Hematopoietic multipotent progenitor cell treated with erythropoietin and hydrocortisone succinate and interleukin-3 and kit ligand, for 6 days (in vitro differentiated cells): ENCODE measurements at regions not wholly inside any gene's neighbourhood (a gene's known extent, or its start where the extent isn't known, plus 50 kb on each side); places are given as distances from the start of the nearest gene placed in this dataset.
"Not testable (repeated sequence)": the region's sequence is repeated elsewhere in the genome, so short reads cannot be mapped to it uniquely, and the experiment has no call there.

Source experiments
- DNase-seq: peaks from one replicate; pipeline ENCODE4 v3.0.0-alpha.2; 2015

DNA sequence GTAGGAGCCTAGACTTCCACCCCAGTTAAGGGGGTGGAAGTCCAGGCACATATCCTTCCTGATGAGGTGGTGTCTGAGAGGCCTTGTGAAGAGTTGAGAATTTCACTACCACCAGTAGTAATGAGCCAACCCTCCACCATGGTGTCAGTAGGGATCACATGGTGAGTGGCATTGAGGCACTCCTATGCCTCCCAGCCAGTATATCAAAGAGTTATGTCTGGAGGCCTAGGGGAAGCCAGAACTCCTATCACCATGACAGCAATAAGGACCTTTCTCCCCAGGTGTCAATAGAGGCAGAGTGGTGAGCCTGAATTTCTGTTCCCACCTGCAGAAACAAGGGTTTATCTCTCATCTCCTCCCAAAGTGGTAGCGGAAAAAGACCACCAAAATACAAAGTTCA, 106.6 kb upstream of the ADTRP start:
- DNase-seq, result no peak

DNA sequence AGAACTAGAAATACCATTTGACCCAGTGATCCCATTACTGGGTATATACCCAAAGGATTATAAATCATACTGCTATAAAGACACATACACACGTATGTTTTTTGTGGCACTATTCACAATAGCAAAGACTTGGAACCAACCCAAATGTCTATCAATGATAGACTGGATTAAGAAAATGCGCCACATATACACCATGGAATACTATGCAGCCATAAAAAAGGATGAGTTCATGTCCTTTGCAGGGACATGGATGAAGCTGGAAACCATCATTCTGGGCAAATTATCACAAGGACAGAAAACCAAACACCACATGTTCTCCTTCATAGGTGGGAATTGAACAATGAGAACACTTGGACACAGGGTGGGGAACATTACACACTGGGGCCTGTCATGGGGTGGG, 104.9 kb upstream of the ADTRP start:
- DNase-seq, result not testable (repeated sequence)

DNA sequence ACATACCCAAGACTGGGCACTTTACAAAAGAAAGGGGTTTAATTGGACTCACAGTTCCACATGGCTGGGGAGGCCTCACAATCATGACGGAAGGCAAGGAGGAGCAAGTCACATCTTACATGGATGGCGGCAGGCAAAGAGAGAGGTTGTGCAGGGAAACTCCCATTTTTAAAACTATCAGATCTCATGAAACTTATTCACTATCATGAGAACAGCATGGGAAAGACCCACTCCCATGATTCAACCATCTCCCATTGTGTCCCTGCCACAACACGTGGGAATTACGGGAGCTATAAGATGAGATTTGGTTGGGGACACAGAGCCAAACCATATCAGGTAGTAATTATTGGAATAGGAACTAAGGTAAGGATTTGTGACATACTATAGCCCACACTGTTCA, 101.6 kb upstream of the ADTRP start:
- not testable (repeated sequence) for DNase-seq

DNA sequence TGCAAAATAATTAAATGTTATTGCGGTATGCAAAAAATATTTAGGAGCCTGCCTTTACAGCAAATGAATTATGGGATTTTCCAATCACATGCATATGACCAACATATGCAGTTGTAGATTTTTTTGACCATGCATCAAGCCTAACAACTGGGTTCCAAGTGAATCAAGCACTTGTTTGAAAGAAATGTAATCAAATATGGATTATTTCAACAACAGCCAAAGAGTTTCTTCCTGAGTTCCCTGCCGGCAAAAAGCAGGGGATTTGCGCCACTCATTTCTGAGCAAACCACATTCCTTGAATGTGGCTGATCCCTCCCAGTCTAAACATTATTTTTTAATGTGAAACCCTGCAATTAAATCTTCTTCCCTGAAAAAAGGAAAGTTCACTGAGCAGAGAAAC, 100.1 kb upstream of the ADTRP start:
- no peak for DNase-seq

DNA sequence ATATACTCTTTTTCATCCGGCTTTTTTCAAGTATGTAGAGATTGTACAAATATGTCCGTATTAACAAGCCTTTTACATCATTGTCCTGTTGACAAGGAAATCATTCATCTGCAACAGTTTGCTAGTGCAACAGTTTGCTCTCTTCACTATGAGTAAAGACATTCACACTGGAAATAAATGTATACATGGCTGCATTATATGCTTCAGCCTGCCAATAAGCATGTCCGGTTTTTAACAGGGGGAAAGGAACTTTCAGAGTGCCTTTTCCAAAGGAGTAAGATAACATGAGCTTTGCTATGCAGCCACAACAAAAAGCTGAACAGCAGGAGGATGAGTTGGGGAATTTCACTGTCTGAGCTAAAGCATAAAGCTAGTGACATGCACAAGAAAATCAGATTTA, 99.4 kb upstream of the ADTRP start:
- no peak for DNase-seq

DNA sequence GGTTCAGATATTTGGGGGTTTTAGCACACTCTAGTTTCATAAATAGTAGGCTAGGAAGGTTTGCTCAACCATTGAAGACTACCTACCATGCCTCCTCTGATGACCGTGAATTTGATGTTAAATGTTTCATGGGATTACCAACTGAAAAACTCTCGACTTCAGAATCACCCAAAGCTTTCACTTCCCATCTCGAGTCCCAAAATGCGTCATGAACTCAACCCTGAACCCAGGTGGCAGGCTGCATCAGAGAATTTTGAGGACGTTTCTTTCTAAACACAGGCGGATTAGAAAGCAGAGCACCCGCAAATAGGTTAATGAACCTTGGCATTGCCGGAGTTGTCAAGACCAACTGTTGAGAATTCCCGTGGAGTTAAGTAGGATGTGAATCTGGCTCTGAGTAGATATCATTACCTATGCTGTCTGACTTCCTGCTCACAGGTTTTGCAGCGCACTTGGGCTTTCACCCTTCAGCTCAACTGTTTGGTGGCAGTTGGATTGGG, 98.4 kb upstream of the ADTRP start:
- DNase-seq, result no peak

DNA sequence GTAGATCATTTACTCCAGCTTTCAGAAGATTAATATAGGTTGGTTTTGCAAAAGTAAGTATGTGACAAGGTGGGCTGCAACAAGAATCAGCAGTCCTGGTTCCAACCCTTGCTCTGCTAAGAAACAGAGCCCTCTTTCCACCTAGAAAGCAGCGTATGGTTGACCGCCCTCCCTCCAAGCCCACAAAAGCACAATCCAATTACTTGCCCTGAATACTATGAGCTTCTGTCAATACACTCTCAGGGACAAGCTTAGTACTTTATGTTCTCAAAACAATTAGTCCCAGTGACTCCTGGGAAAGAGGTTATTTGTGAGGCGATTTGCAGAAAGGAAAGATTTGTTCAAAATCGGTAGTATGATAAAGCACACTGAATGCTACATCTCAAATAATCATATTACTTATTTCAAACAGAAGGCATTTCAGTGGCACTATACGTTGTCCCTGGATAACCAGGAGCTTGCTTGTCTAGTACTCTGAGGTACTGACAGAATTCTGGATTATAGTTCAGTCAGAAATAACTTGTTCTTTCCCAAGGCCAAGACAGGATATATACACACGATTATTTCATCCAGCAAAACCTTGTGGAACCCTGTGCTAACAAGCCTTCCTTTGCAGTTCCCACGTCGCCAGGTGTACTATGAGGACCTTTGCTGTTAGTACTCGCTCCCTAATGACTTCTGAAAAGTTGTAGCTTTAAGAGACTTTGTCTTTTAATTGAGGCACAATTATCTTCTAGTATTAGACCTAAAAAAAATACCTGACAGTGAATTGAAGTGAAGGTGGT, 96.9 kb upstream of the ADTRP start:
- DNase-seq, result no peak

DNA sequence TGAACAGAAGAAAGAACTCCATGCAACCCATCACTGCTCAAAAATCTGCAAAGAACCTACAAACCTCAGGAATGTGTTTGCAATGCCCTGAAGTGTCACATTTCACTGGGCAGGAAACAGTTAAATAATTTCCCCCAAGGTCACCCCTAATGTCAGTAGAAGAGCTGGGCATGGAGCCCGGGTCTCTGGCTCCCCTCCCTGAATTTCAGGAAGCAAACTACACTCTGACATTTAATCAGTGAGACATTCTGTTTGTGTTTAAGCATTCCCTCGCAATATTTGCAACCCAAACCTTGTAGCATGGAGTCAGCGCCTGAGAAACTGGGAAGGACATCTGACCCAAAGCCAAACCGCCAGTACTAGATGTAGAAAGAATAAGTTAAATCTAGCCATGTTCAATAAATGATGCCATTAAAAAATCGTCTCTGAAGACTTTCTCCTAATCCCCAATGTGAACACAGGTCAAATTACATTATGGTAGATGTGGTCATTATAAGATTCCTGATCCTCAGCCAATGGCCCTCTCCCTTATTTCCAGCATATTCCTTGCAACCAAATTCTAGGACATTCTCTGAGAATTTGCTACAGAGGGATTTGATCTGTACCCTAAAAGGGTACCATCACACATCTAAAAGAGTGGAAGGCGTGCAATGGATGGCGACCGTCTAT, 91.2 kb upstream of the ADTRP start:
- DNase-seq, result no peak

DNA sequence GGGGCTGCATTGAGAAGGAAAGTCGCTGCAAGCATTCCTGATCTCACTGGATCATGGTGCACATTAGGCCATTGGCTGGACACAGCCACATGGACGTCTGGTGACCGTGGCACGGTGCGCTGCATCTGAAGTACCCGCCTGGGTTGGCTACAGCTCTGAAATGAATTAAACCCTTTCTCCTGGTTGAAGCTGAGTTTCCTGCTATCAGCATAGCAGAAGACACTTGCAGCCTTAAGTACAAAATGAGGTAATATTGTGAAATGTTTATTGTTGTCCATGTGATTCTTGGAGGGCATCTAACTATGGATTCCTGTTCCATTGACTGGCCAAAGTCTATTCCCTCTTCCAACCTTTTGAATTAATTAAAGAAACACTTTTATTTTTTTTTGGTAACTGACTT, 89.8 kb upstream of the ADTRP start:
- no peak for DNase-seq

DNA sequence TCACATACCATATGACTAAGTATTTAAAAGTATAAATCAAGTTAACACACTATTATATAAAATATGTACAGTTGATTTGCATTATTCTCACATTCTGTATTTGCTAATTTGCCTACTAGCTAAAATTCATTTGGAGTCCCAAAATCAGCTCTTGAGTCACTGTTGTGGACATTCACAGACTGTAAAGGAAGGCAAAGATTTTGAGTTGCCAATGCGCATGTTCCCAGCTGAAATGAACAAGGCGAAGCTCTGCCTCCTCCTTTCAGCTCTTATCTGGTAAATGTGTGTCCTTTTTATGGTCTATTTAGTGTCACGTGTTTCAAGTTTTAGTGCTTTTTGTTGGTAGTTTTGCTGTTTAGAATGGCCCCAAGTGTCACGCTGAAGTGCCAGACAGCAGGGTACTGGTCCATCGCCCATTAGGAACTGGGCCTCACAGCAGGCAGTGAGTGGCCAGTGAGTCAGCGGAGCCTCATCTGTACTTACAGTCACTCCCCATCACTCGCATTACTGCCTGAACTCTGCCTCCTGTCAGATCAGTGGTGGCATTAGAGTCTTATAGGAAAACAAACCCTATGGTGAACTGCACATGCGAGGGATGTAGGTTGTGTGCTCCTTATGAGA, 87.2 kb upstream of the ADTRP start:
- no peak for DNase-seq

DNA sequence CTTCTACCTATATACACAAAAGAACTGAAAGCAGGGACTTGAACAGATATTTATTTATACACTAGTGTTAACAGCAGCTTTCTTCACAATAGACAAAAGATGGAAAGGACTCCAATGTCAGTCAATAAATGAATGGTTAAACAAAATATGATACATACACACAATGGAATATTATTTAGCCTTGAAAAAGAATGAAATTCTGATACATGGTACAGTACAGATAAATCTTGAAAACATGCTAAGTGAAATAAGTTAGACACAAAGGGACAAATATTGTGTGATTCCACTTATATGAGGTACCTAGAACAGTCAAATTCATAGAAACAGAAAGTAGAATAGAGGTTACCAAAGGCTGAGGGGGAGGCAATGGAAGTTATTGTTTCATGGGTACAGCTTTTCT, 79.8 kb upstream of the ADTRP start:
- DNase-seq, result no peak

DNA sequence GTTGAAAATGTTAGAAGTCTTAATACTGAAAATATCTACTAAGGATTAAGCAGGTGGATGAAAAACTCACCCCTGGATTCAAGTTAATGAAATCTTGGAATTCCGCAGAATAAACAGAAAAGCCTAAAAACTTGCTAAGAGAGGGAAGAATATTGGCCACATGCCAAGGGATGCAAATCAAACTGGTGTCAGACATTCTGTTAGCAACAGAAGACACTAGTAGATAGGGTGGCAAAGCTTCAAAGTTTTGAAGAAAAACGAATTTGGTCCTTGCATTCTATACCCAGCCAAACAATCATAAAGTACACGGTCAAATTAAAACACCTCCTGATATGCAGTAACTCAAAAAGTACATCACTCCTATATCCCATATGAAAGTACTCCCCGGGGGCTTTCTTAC, 77.1 kb upstream of the ADTRP start:
- DNase-seq, result peak; percentile 3

DNA sequence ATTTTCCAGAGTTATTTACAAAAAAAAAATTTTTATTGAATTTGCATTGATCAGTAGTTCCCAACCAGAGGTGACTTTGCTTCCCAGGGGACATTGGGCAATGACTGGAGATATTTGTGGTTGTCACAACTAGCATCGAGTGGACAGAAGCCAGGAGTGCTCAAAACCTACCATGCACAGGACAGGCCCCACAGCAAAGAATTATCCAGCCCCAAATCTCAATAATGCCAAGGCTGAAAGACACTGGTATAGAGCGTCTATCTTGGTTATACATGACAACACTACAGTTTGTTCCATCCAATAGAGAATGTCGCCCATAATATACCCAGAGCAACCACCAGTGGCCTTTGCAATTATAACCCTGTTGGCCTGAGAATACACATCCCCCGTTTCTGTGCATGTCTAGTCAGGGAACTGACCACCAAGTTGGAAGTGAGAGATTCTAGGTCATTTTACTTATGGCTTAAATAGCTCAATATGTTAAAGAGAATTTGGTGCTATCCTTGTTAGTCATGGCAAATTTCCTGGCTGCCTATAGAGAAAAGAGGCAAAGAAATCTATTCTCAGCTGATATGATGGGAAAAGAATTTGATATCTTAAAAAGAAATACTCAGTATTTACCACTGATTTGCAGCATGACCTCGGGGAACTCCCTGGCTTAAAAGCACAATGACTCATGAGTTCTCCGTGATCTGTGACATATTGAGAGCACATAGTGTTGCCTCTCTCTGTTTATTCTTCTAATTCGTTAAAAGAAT, 76.0 kb upstream of the ADTRP start:
- DNase-seq, result no peak

DNA sequence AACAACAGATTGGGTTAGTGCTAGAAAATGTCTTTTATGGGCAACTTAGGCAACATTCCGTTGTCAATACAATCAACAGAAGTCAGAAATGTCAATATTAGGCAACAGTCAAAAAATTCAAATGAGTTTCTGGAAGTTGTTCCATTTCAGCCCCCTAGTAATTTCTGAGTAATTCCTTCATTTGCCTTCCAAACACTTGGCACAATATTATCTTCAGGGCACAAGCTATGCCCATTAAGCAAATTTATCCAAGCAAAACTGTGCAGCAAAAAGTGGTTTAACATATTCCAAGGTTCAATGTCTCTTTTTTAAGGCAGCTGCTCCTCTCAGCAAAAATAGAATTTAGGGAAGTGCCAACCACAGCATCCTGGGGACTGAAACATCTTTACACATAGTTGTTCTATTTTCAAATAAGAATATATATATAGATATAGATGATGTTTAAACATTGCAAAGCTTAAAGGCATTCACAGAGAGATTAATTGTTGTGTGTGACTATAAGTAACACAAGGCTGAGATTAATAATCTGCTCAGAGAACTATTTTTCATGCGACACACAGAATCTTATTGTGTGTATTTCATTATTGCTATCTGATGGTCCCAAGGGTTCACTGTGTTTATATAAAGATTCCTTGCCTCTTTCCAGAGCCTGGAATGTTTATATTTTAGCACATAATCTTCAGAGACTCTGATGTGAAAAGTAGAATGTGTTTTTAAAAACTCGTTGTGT, 75.2 kb upstream of the ADTRP start:
- peak; percentile 5 for DNase-seq

DNA sequence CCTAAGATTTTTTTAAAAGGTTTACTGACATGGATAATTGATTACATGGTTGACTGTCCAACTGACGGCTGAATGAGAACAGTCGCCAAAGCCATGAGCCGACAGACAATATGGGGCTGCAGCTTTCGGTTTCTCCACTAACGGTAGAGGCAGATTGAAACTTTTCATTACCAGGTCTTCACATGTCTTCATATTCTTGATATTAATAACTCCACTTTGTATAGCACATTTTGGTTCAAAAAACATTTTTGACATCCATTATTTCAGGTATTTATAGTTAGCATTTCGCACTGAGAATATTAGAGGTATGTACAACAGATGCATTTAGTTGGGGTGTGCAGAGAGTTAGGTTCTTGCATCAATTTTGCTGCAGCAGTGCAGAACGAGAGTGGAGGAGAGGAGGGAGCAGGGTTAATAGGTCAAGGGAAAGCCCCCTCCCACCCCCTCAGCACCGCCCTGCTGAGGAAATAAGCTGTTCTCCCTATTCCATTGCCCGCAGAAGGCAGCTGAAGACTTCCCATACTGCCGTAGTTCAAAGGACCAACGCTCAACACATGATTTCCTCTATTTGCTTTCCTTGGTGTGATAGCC, 73.6 kb upstream of the ADTRP start:
- no peak for DNase-seq

DNA sequence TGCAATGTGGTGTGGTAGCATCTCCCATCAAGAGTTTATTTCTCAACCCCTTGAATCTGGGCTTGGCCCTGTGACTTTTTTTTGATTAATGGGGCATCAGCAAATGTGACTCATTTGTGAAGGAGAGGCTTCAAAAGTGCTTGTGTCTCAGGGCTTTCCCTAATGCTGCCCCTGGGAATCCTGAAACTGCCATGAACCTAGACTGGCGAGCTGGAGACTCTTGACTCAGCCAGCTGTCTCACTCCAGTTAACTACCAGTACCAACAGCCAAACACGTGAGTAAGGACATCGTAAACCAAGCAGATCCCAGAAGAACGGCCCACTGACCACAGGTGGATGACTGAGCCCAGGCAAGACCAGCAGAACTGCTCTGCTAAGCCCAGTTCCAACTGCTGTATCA, 72.8 kb upstream of the ADTRP start:
- no peak for DNase-seq

DNA sequence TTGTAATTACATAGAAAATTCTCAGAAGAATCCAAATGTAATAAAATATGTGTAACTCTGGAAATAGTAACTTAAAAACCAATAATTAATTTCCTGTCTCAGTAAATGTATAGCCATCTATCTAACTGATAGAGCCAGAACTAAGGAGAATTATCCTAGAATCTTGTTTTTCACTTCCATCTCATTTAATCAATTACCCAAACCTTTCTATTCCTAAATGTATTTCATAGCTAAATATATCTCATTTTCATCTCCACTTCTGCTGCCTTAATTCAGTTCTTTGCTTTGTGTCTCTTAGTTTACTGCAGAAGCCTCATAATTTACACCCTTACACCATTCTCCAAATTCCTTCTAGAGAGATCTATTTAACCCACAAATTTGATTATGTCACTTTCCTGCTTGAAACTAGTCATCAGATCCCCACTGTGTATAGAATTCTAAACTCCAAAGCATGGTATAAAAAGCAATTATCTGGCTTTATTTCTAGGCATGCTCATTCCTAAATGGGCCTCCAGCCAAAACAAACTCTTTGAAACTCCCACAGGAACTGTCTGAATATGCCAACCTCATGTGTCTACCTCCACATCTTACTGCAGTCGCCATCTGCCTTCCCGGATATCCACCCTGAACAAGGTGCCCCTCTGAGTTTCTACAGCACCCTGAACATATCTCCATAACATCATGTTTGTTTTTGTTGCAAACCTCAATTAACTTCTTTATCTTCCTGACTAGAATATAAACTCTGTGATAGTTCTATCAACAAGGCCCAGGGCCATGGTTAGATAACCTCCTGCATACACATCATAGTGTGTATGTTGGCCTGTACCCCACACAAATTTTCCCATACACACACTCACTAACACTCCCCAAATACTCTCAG, 70.5 kb upstream of the ADTRP start:
- no peak for DNase-seq

DNA sequence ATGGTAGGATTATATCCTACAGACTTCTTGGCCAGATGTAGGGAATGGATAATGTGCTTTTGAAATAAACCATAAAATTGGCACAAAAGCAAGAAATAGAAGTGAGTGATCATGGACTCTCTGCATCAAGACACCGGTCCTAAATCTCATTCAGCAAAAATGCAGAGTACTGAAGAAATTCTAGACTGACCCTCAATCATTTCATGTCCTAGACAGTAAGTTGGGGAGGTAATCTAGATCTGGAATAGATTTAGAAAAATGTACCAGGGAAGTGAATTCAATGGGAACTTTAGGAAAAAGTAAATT, 69.7 kb upstream of the ADTRP start:
- DNase-seq, result no peak

DNA sequence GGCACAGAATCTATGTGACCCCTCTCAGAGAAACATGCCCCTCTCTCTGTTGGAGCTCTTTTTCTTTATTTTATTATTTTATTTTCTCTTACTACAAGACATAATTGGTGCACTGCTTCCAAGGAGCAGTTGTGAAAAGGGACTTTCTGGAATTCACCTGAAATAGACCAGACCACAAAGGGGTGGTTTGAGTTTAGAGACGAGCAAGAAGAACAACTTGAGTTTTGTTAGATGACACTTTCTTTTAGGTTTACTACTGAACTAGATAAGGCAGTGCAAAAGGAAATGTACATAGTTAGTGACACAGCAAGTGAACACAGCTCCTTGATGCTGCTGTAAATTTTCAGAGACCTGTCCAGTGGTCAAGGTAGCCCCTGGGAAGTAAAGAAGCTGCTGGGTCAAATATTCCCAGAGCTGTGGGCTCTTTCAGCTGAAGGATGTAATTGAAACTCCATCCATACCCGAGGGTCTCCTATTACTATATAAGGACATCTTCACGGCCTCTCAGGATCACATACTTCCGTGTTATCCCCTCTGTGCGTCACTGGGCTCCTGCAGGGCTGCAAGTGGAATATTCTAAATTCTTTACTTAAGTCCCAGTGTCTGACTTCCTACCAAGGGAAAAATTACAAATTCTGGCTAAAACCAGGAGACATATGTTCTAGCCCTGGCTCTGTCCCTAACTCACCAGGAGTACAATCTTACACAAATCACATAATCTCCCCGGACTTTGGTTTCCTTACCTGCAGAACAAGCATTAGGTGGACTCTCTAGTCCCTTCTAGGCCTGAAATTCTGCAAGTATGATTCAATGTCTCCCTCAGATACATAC, 69.1 kb upstream of the ADTRP start:
- no peak for DNase-seq

DNA sequence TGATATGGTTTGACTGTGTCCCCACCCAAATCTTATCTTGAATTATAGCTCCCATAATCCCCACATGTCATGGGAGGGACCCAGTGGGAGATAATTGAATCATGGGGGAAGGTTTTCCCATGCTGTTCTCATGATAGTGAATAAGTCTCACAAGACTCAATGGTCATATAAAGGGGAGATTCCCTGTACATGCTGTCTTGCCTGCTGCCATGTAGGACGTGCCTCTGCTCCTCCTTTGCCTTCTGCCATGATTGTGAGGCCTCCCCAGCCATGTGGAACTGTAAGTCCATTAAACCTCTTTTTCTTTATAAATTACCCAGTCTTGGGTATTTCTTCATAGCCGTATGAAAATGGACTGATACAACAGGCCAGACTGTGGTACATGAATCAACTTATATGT, 68.5 kb upstream of the ADTRP start:
- DNase-seq, result not testable (repeated sequence)
